ENCODE measurements at regions not wholly inside any gene's neighbourhood (a gene's known extent, or its start where the extent isn't known, plus 50 kb on each side); places are given as distances from the start of the nearest gene placed in this dataset.

DNA sequence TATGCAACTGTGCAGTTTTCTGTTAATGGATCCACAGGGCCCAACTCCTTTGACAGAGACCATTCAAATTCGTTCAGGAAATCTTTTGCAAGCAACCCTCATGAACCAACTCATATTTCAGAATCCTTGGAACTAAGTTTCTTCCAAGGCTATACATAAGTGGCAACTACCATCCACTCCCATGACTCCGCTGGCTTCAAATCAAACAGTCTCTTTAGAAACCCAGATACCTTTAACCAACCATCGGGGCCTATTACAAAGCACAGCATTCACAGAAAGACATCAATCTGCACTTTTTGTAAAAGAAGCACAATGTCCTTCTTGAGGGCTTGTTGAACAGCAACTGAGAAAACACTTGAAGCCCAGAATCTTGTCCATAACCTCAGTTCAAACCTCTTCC lies 526.9 kb downstream of the DTWD2 start:
- Histone ChIP-seq H3K4me1 (no peaks in the 10 kb centered on the region), H3K4me3 (no peak overlapping the region), H3K9me3 (no peaks in the 10 kb centered on the region), H3K27ac (no peak overlapping the region), H3K27me3 (no peaks in the 10 kb centered on the region), H3K36me3 (no peaks in the 10 kb centered on the region)
- no peak for DNase-seq (ENCODE audit: low spot score in 2 of 2)
- 87% methylated on average over 3 of the region's 3 CpGs for WGBS
- TF ChIP-seq, protein P1, sequence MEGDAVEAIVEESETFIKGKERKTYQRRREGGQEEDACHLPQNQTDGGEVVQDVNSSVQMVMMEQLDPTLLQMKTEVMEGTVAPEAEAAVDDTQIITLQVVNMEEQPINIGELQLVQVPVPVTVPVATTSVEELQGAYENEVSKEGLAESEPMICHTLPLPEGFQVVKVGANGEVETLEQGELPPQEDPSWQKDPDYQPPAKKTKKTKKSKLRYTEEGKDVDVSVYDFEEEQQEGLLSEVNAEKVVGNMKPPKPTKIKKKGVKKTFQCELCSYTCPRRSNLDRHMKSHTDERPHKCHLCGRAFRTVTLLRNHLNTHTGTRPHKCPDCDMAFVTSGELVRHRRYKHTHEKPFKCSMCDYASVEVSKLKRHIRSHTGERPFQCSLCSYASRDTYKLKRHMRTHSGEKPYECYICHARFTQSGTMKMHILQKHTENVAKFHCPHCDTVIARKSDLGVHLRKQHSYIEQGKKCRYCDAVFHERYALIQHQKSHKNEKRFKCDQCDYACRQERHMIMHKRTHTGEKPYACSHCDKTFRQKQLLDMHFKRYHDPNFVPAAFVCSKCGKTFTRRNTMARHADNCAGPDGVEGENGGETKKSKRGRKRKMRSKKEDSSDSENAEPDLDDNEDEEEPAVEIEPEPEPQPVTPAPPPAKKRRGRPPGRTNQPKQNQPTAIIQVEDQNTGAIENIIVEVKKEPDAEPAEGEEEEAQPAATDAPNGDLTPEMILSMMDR (IDR thresholded peaks at IDR 0.05): no peak
- TF ChIP-seq POLR2AphosphoS5 (IDR thresholded peaks at IDR 0.05) (no peak), POLR2A (IDR thresholded peaks at IDR 0.05) (no peak), EP300 (IDR thresholded peaks at IDR 0.05) (no peak)

DNA sequence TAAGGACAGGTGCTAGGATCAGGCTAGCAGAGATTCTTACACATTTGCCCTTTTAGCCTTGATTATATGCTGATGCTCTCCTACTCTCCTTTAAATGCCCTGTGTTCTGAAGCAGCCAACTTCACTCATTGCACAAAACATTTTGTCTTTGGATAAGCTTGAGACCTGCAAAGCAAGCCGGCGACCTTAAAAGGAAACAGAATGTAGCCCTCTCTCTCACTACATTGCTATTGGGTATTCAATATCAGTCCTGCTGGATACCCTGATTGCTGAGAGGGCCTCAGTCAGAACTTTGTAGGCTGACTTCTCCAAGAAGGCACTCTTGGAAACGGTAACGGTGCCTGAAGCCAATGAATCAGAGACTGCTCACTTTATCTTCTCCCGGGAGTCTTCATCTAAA lies 528.9 kb downstream of the DTWD2 start:
- DNase-seq (ENCODE audit: low spot score in 2 of 2): no peak
- no peaks in the 10 kb centered on the region for H3K9me3 ChIP-seq
- H3K27ac ChIP-seq: no peak overlapping the region
- H3K4me3 ChIP-seq: no peak overlapping the region
- no peaks in the 10 kb centered on the region for H3K27me3 ChIP-seq
- TF ChIP-seq EP300 (IDR thresholded peaks at IDR 0.05) (no peak), POLR2A (IDR thresholded peaks at IDR 0.05) (no peak), POLR2AphosphoS5 (IDR thresholded peaks at IDR 0.05) (no peak)
- TF ChIP-seq, protein P1 (IDR thresholded peaks at IDR 0.05): no peak
- 90% methylated on average over 5 of the region's 5 CpGs for WGBS
- no peaks in the 10 kb centered on the region for H3K4me1 ChIP-seq
- no peaks in the 10 kb centered on the region for H3K36me3 ChIP-seq

DNA sequence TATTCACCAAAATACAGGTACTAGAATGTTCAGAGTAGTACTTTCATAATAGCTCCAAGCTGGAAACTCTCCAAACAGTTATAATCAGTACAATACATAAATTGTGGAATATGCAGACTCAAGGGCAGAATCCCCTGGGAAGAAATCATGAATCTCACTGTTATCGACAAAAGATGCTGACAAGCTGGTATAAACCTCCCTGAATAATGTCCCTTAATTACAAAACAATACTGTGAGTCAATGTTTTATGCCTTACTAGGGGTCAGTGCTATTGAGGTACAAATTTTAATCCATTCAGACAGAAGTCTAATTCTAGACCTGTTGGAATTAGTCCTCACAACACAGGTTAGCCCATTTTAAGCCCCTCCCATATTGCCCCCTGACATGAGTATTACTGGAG lies 532.3 kb downstream of the DTWD2 start:
- TF ChIP-seq EP300 (IDR thresholded peaks at IDR 0.05): no peak
- TF ChIP-seq, protein P1 (IDR thresholded peaks at IDR 0.05): no peak
- TF ChIP-seq POLR2AphosphoS5 (IDR thresholded peaks at IDR 0.05): no peak
- no peak for TF ChIP-seq POLR2A (IDR thresholded peaks at IDR 0.05)
- Histone ChIP-seq H3K9me3 (no peaks in the 10 kb centered on the region), H3K27me3 (no peaks in the 10 kb centered on the region), H3K27ac (no peak overlapping the region), H3K4me1 (no peaks in the 10 kb centered on the region), H3K4me3 (no peak overlapping the region), H3K36me3 (no peaks in the 10 kb centered on the region)
- WGBS: 53% methylated on average over 1 of the region's 1 CpG
- DNase-seq (ENCODE audit: low spot score in 2 of 2): no peak

DNA sequence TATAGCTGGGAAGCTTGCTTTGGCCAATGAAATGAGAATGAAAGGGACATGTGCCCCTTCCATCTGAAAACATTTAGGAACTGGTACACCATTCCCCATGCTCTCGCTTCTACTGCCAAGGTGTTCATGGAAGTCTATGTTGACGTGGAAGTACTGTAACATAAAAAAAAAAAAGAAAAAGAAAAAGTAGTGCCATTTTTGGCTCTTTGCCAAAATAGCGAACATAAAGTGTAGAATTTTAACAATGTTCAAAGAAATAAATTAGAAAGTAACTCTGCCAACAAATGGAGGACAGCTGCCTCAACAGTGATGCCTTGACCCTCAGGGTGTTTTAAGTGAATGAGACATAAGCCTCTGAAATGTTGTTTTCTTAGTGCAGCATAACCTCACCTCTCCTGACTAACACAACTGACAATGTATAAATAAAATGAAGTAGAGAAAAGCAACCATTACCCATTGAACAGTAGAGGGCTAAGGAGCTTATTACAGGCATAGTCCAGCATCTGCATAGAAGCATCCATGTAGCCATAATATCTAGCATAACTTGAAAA lies 536.6 kb downstream of the DTWD2 start:
- Histone ChIP-seq H3K36me3 (no peaks in the 10 kb centered on the region), H3K4me3 (no peak overlapping the region), H3K27me3 (no peaks in the 10 kb centered on the region), H3K9me3 (no peaks in the 10 kb centered on the region), H3K27ac (no peak overlapping the region), H3K4me1 (no peaks in the 10 kb centered on the region)
- TF ChIP-seq POLR2A (IDR thresholded peaks at IDR 0.05): no peak
- DNase-seq (ENCODE audit: low spot score in 2 of 2): no peak
- WGBS: 67% methylated on average over 3 of the region's 3 CpGs

DNA sequence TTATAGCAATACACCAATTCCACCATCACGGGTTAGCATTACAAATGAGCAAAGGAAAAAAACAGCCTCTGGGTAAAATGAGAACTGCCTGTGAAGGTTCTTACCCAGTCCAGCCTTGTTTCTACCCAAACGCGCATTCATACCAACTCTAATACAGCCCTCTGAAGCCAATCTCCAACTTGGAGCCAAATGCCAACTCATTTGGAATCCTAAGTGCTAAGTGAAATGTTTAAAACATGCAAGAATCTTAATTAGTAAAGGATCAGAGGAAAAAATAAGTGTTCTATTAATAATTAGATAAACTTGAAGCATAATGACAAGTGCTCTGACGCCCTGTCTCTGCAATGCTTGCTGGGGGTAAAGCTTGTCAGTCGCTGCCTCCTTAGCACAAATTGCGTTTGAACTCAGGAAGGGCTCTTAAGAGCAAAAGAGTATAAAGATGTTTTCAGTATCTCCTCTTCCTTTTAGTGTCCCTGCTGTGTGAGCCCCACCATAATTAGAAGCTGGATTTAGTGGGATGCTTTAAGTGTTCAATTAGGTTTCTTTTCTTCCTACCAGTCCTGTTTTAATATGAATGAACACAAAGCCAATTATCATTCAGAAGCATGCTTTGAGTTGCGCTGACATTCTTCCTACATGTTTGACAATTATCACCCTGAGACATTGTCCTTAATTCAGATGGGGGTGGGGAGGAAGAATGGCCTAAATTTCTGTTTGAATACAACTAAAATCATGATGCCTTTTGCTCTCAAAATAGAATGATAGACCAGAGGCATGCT lies 537.6 kb downstream of the DTWD2 start:
- WGBS: 82% methylated on average over 7 of the region's 7 CpGs
- H3K4me3 ChIP-seq: no peak overlapping the region
- H3K36me3 ChIP-seq: no peaks in the 10 kb centered on the region
- H3K27me3 ChIP-seq: no peaks in the 10 kb centered on the region
- no peaks in the 10 kb centered on the region for H3K4me1 ChIP-seq
- H3K27ac ChIP-seq: no peak overlapping the region
- no peak for DNase-seq (ENCODE audit: low spot score in 2 of 2)
- H3K9me3 ChIP-seq: no peaks in the 10 kb centered on the region
- TF ChIP-seq EP300 (IDR thresholded peaks at IDR 0.05) (no peak), POLR2A (IDR thresholded peaks at IDR 0.05) (no peak), POLR2AphosphoS5 (IDR thresholded peaks at IDR 0.05) (no peak)
- TF ChIP-seq, protein P1 (IDR thresholded peaks at IDR 0.05): no peak
